K562 (cell line): ENCODE measurements at regions not wholly inside any gene's neighbourhood (a gene's known extent, or its start where the extent isn't known, plus 50 kb on each side); places are given as distances from the start of the nearest gene placed in this dataset.

Source experiments
- ATAC-seq: fragments of 200-7000 bp; cut with Tn5 transposase; 3 replicates; pipeline ENCODE4 v1.9.1; 2020; ENCODE audit warnings: moderate library complexity
- BruUV-seq: library from RNA; stranded (reverse); fragments of 400-500 nt; replicated peaks from 2 replicates; lab custom pipeline; 2021; lab: Mats Ljungman, UMichigan
- CTCF ChIA-PET: fragments of 300-600 bp; formaldehyde crosslinking; extraction: SDS; loops from one replicate; lab custom pipeline; 2021; ENCODE audit warnings: low intra/inter-chr PET ratio; lab: Yijun Ruan, JAX
- POLR2A ChIA-PET: fragments of 300-600, 350-650 bp; sonication (Branson Sonifier 250); formaldehyde crosslinking; extraction: SDS; loops from one replicate; lab custom pipeline; 2021; ENCODE audit warnings: antibody characterized with exemption, inconsistent platforms; lab: Yijun Ruan, JAX
- DNase-seq, 4 experiments: peaks; one replicate each; pipeline versions ENCODE4 v3.0.0 to v3.0.0-alpha.2; 2011 to 2018; ENCODE audit warnings: low spot score in 3 of 4, mixed read lengths in 3 of 4; ENCODE audit errors: extremely low read depth in 1 of 4
- FAIRE-seq: peaks from 2 replicates; lab custom pipeline; 2011; peaks lifted over from hg19 to GRCh38; lab: Jason Lieb, UNC
- H2AFZ ChIP-seq: 2 replicates; pipeline ENCODE4 v1.6.0; 2011; ENCODE audit warnings: low read depth, low read length, control low read depth, inconsistent platforms
- H3K27ac ChIP-seq: fragments of 200-600 bp; 3 replicates; pipeline ENCODE4 v1.8.0; 2011; ENCODE audit warnings: low read depth, mild to moderate bottlenecking, control low read depth, inconsistent platforms, low read length, moderate library complexity, mixed read lengths; ENCODE audit errors: extremely low read depth
- H3K27me3 ChIP-seq, 2 experiments: fragments of 300-600 bp in 1 of 2; 2 replicates in 1 of 2; 3 replicates in 1 of 2; pipeline versions ENCODE4 v1.6.0 to v1.8.0; 2011; ENCODE audit warnings: inconsistent platforms in 2 of 2, low read length in 2 of 2, mild to moderate bottlenecking in 1 of 2, mixed read lengths in 1 of 2, moderate library complexity in 1 of 2; ENCODE audit not compliant: control insufficient read depth in 2 of 2, insufficient read depth in 2 of 2
- H3K36me3 ChIP-seq: fragments of 300-600 bp; 3 replicates; pipeline ENCODE4 v1.8.0; 2011; ENCODE audit warnings: mild to moderate bottlenecking, low read length, inconsistent platforms; ENCODE audit not compliant: control insufficient read depth, insufficient read depth
- H3K4me1 ChIP-seq, 2 experiments: fragments of 200-600 bp in 1 of 2; replicated peaks in 1 of 2; 2 replicates in 1 of 2; 3 replicates in 1 of 2; pipeline versions ENCODE4 v1.5.1 to v1.8.0; 2011; ENCODE audit warnings: inconsistent platforms in 2 of 2, low read length in 2 of 2, mild to moderate bottlenecking in 1 of 2, mixed read lengths in 1 of 2, moderate library complexity in 1 of 2; ENCODE audit not compliant: control insufficient read depth in 2 of 2, insufficient read depth in 2 of 2
- H3K4me2 ChIP-seq: 2 replicates; pipeline ENCODE4 v1.6.1; 2011; ENCODE audit warnings: low read length, control low read depth, inconsistent platforms, mixed read lengths; ENCODE audit not compliant: insufficient read depth
- H3K4me3 ChIP-seq: fragments of 200-600 bp; sonication (generic), shearing (Covaris generic); 2 replicates; pipeline ENCODE4 v1.5.1; 2016; ENCODE audit warnings: control low read depth, inconsistent platforms
- H3K79me2 ChIP-seq: fragments of 200-600 bp; 3 replicates; pipeline ENCODE4 v1.8.0; 2011; ENCODE audit warnings: low read length, inconsistent platforms; ENCODE audit not compliant: control insufficient read depth, insufficient read depth
- H3K9ac ChIP-seq, 2 experiments: 2 replicates each; pipeline versions ENCODE4 v1.6.0 to v1.6.1; 2011; ENCODE audit warnings: low read depth in 2 of 2, low read length in 2 of 2, control low read depth in 1 of 2, inconsistent platforms in 1 of 2, mild to moderate bottlenecking in 1 of 2, mixed read lengths in 1 of 2; ENCODE audit not compliant: insufficient read depth in 1 of 2
- H3K9me1 ChIP-seq: one replicate; pipeline ENCODE4 v1.6.0; 2011; ENCODE audit warnings: inconsistent platforms, mild to moderate bottlenecking, low read length, moderate library complexity; ENCODE audit not compliant: control insufficient read depth, insufficient read depth
- H3K9me3 ChIP-seq: replicated peaks from 2 replicates; pipeline ENCODE4 v1.5.1; 2011; ENCODE audit warnings: low read depth, low read length, inconsistent platforms; ENCODE audit not compliant: control insufficient read depth, insufficient read depth
- H4K20me1 ChIP-seq: replicated peaks from 2 replicates; pipeline ENCODE4 v1.6.1; 2011; ENCODE audit warnings: low read length, inconsistent platforms, mixed read lengths; ENCODE audit not compliant: control insufficient read depth, insufficient read depth
- EWSR1 ChIP-seq: fragments of 450-650 bp; IDR thresholded peaks from 2 replicates; pipeline ENCODE4 v1.6.1; 2018; ENCODE audit warnings: borderline replicate concordance, mild to moderate bottlenecking, low read depth, moderate library complexity; ENCODE audit not compliant: partially characterized antibody
- RAD51 ChIP-seq: fragments of 450-650 bp; IDR thresholded peaks from 2 replicates; pipeline ENCODE4 v1.7.1; 2016; ENCODE audit warnings: low read depth, mild to moderate bottlenecking, borderline replicate concordance
- ZMIZ1 ChIP-seq, 2 experiments: fragments of 150-350 bp in 1 of 2; IDR thresholded peaks; 2 replicates each; pipeline ENCODE4 v1.6.1; 2012 to 2016; ENCODE audit warnings: low read depth in 2 of 2, low read length in 2 of 2, mild to moderate bottlenecking in 1 of 2, moderate library complexity in 1 of 2
- ZNF224 ChIP-seq: sonication (generic); formaldehyde crosslinking; IDR thresholded peaks from 2 replicates; pipeline ENCODE4 v1.8.0; 2022; ENCODE audit warnings: mild to moderate bottlenecking, missing genetic modification reagents
- ZNF551 ChIP-seq: fragments of 250-450 bp; sonication (Bioruptor Pico); IDR thresholded peaks from 2 replicates; pipeline ENCODE4 v1.5.0; 2021; ENCODE audit warnings: mild to moderate bottlenecking, moderate library complexity
- in situ Hi-C: fragments of 300-500 bp; cut with MboI; formaldehyde crosslinking; loops from 4 replicates; pipeline ENCODE4 v1.15.0; 2018; ENCODE audit warnings: inconsistent platforms, mixed read lengths
- intact Hi-C: fragments of 100-400 bp; cut with micrococcal nuclease; formaldehyde crosslinking; loops from 2 replicates; pipeline ENCODE4 v1.14.2; 2022

DNA sequence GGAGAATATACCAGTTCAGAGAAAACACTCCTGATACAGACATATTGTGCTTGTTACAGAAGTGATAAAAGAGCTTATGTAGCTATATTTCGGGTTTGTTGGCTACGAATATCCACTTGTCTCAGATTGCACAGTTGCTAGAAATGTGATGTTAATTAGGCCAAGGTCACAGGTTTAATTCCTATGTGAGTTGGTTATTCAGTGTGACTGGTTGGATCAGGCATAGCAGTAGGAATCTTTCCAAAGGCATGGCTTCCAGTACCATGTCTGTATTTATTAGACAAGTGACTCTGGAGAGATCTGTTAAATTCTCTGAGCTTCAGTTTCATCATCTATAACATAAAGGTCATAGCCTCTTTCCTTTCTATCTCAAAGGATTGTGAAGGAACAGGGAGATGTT is 152.7 kb upstream of the KITLG start (continued):
- TF ChIP-seq ZMIZ1 (IDR thresholded peaks at IDR 0.05; ENCODE audit: low read depth in 2 of 2, low read length in 2 of 2), result no peak

DNA sequence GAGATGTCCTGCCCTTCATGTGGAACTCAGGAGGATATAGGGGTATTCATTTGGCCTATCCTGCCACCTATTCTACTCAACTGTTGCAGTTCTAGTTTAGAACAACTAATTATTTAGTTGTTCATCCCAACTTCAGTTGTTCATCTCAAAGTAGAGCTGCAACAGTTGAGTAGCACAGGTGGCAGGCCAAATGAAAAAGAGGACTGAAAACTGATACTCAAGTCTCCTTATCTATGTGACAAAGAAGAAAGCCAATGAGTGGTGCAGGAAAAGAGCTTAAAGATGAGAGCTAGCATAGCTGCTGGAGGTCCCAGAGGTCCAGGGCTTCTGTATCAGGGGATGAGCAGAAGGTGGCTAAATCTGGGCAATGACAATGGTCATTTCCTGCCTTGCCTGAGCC is 148.9 kb upstream of the KITLG start:
- in situ Hi-C loops (no loop called here), intact Hi-C loops (no loop called here)
- Histone ChIP-seq H3K36me3 (no peaks in the 10 kb centered on the region), H3K4me3 (no peak overlapping the region), H3K9ac (no peak overlapping the region), H3K4me2 (no peak overlapping the region), H3K79me2 (no peaks in the 10 kb centered on the region), H2AFZ (no peak overlapping the region), H3K9me1 (no peaks in the 10 kb centered on the region), H4K20me1 (no peaks in the 10 kb centered on the region), H3K4me1 (no peaks in the 10 kb centered on the region), H3K27me3 (no peaks in the 10 kb centered on the region), H3K9me3 (no peaks in the 10 kb centered on the region; the same call in 1 of the 2 replicates), H3K27ac (no peak overlapping the region)
- FAIRE-seq (no peak), ATAC-seq (no peak), DNase-seq (no peak)
- ChIA-PET POLR2A (no interaction called here), CTCF (no interaction called here)
- no TSS peak for BruUV-seq
- TF ChIP-seq EWSR1 (no peak), ZNF224 (CRISPR knock-in tag) (no peak), RAD51 (no peak), ZNF551 (no peak)
